ENCODE measurements at regions not wholly inside any gene's neighbourhood (a gene's known extent, or its start where the extent isn't known, plus 50 kb on each side); places are given as distances from the start of the nearest gene placed in this dataset.

DNA sequence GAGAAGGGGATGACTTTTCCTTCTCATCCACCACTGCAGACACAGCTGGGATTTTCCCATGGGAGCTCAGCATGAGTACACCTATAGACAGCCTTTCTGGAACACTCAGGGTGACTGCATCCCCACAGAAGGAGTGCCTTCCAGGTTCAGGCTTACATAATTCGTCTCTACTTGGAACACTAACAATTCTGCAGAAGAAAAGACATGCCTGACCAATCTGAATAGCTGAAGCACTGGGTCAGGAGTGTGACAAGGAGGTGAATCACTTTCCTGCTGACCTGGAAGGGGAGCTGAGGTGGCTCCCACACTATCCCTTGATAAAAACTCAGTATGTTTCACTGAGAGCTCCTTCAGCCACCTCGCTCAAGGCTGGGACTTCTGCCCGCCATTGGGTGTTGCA is 425.3 kb downstream of the TLR4 start:
- TF ChIP-seq CTCF (IDR thresholded peaks at IDR 0.05) (no peak), POLR2A (IDR thresholded peaks at IDR 0.05) (no peak)
